IMR-90 (cell line): ENCODE measurements at regions not wholly inside any gene's neighbourhood (a gene's known extent, or its start where the extent isn't known, plus 50 kb on each side); places are given as distances from the start of the nearest gene placed in this dataset.

Experiments
- ATAC-seq: fragments of 200-7000 bp; cut with Tn5 transposase; 2 replicates; pipeline ENCODE4 v1.9.1; 2020; ENCODE audit warnings: low read depth, mild to moderate bottlenecking, moderate library complexity
- BruUV-seq: library from RNA; stranded (reverse); fragments of 400-500 nt; replicated peaks from 2 replicates; lab custom pipeline; 2021; lab: Mats Ljungman, UMichigan
- CTCF ChIA-PET: fragments of 300-600 bp; formaldehyde crosslinking; extraction: SDS; loops from one replicate; lab custom pipeline; 2021; ENCODE audit warnings: antibody characterized with exemption; lab: Yijun Ruan, JAX
- POLR2A ChIA-PET: fragments of 300-600 bp; sonication (Branson Sonifier 250); formaldehyde crosslinking; loops from one replicate; lab custom pipeline; 2022; ENCODE audit warnings: antibody characterized with exemption; ENCODE audit not compliant: unreplicated experiment; lab: Charles Lee
- DNase-seq: peaks from one replicate; pipeline ENCODE4 v3.0.0; 2013
- H2AFZ ChIP-seq: replicated peaks from 2 replicates; pipeline ENCODE3; 2013; ENCODE audit warnings: low read length, mild to moderate bottlenecking; ENCODE audit not compliant: poor library complexity
- H2AK5ac ChIP-seq: 2 replicates; pipeline ENCODE4 v1.6.1; 2013; ENCODE audit warnings: low read depth, low read length, inconsistent platforms
- H2AK9ac ChIP-seq: replicated peaks from 2 replicates; pipeline ENCODE3; 2013; ENCODE audit warnings: mild to moderate bottlenecking, low read depth, low read length, moderate library complexity; ENCODE audit not compliant: poor library complexity
- H2BK120ac ChIP-seq: 2 replicates; pipeline ENCODE4 v1.6.1; 2013; ENCODE audit warnings: low read depth, low read length, inconsistent platforms
- H2BK15ac ChIP-seq: 3 replicates; pipeline ENCODE4 v1.6.1; 2013; ENCODE audit warnings: low read depth, low read length, inconsistent platforms
- H2BK20ac ChIP-seq: 2 replicates; pipeline ENCODE4 v1.6.1; 2013; ENCODE audit warnings: low read depth, mild to moderate bottlenecking, inconsistent platforms, low read length, moderate library complexity
- H2BK5ac ChIP-seq: 2 replicates; pipeline ENCODE4 v1.6.1; 2013; ENCODE audit warnings: mild to moderate bottlenecking, low read depth, low read length, inconsistent platforms; ENCODE audit not compliant: poor library complexity, severe bottlenecking
- H3K14ac ChIP-seq: replicated peaks from 2 replicates; pipeline ENCODE4 v1.6.1; 2013; ENCODE audit warnings: low read depth, low read length, inconsistent platforms
- H3K18ac ChIP-seq: 2 replicates; pipeline ENCODE4 v1.6.1; 2013; ENCODE audit warnings: low read depth, low read length, control low read depth
- H3K23ac ChIP-seq: 2 replicates; pipeline ENCODE4 v1.6.1; 2013; ENCODE audit warnings: low read depth, low read length, inconsistent platforms
- H3K27ac ChIP-seq: 2 replicates; pipeline ENCODE4 v1.5.1; 2013; ENCODE audit warnings: mild to moderate bottlenecking, control low read depth, low read length; ENCODE audit not compliant: insufficient read depth
- H3K27me3 ChIP-seq: 2 replicates; pipeline ENCODE4 v1.6.1; 2013; ENCODE audit warnings: low read length; ENCODE audit not compliant: control insufficient read depth, insufficient read depth
- H3K36me3 ChIP-seq: 2 replicates; pipeline ENCODE4 v1.6.1; 2013; ENCODE audit warnings: low read length, mixed read lengths; ENCODE audit not compliant: control insufficient read depth, insufficient read depth
- H3K4ac ChIP-seq: 2 replicates; pipeline ENCODE4 v1.6.1; 2013; ENCODE audit warnings: low read depth, low read length, inconsistent platforms
- H3K4me1 ChIP-seq: 2 replicates; pipeline ENCODE4 v1.6.1; 2013; ENCODE audit warnings: low read length, mixed read lengths; ENCODE audit not compliant: control insufficient read depth, insufficient read depth
- H3K4me2 ChIP-seq: 2 replicates; pipeline ENCODE4 v1.6.1; 2013; ENCODE audit warnings: low read depth, mild to moderate bottlenecking, control low read depth, low read length, moderate library complexity
- H3K4me3 ChIP-seq: 2 replicates; pipeline ENCODE4 v1.5.1; 2013; ENCODE audit warnings: low read depth, mild to moderate bottlenecking, control low read depth, low read length, moderate library complexity; ENCODE audit not compliant: insufficient read depth
- H3K56ac ChIP-seq: 2 replicates; pipeline ENCODE4 v1.6.1; 2013; ENCODE audit warnings: low read length, inconsistent platforms; ENCODE audit not compliant: insufficient read depth; ENCODE audit errors: extremely low read depth
- H3K79me1 ChIP-seq, 2 experiments: 2 replicates each; pipeline ENCODE4 v1.6.1; 2013; ENCODE audit warnings: low read length in 2 of 2, inconsistent platforms in 1 of 2, low read depth in 1 of 2
- H3K9ac ChIP-seq: 2 replicates; pipeline ENCODE4 v1.6.1; 2013; ENCODE audit warnings: low read depth, low read length, control low read depth
- H3K9me1 ChIP-seq: 2 replicates; pipeline ENCODE4 v1.6.1; 2013; ENCODE audit warnings: low read length, inconsistent platforms; ENCODE audit not compliant: insufficient read depth
- H3K9me3 ChIP-seq: 2 replicates; pipeline ENCODE4 v1.6.1; 2013; ENCODE audit warnings: low read length; ENCODE audit not compliant: control insufficient read depth, insufficient read depth
- H4K20me1 ChIP-seq: 2 replicates; pipeline ENCODE4 v1.6.1; 2013; ENCODE audit warnings: low read length, inconsistent platforms; ENCODE audit not compliant: insufficient read depth
- H4K5ac ChIP-seq: 2 replicates; pipeline ENCODE4 v1.6.1; 2013; ENCODE audit warnings: mild to moderate bottlenecking, low read depth, low read length, control low read depth
- H4K8ac ChIP-seq, 2 experiments: 2 replicates each; pipeline ENCODE4 v1.6.1; 2013; ENCODE audit warnings: low read depth in 2 of 2, low read length in 2 of 2, control low read depth in 1 of 2, inconsistent platforms in 1 of 2
- H4K91ac ChIP-seq: 2 replicates; pipeline ENCODE4 v1.6.1; 2013; ENCODE audit warnings: low read depth, low read length, inconsistent platforms; ENCODE audit not compliant: insufficient read depth
- BHLHE40 ChIP-seq: fragments of 150-350 bp; IDR thresholded peaks from 2 replicates; pipeline ENCODE4 v1.6.1; 2016; ENCODE audit warnings: mild to moderate bottlenecking, low read depth, low read length
- CEBPB ChIP-seq: IDR thresholded peaks from 2 replicates; pipeline ENCODE4 v1.6.1; 2012; ENCODE audit warnings: low read depth, low read length, improper control_type of control experiment
- CHD1 ChIP-seq: IDR thresholded peaks from 2 replicates; pipeline ENCODE4 v1.6.1; 2012; ENCODE audit warnings: low read depth, low read length, improper control_type of control experiment
- ELK1 ChIP-seq: fragments of 150-350 bp; IDR thresholded peaks from 2 replicates; pipeline ENCODE4 v1.6.1; 2016; ENCODE audit warnings: low read depth, mild to moderate bottlenecking, low read length, moderate library complexity, borderline replicate concordance
- FOS ChIP-seq: fragments of 150-350 bp; IDR thresholded peaks from 2 replicates; pipeline ENCODE4 v1.6.1; 2016; ENCODE audit warnings: low read depth, low read length
- MAFK ChIP-seq: IDR thresholded peaks from 2 replicates; pipeline ENCODE4 v1.6.1; 2012; ENCODE audit warnings: low read depth, low read length, improper control_type of control experiment
- MAZ ChIP-seq: IDR thresholded peaks from 2 replicates; pipeline ENCODE4 v1.6.1; 2012; ENCODE audit warnings: low read depth, mild to moderate bottlenecking, low read length, improper control_type of control experiment, moderate library complexity, borderline replicate concordance
- MXI1 ChIP-seq: IDR thresholded peaks from 2 replicates; pipeline ENCODE4 v1.6.1; 2012; ENCODE audit warnings: low read depth, mild to moderate bottlenecking, low read length, moderate library complexity, borderline replicate concordance
- NFE2L2 ChIP-seq: fragments of 150-350 bp; IDR thresholded peaks from 2 replicates; pipeline ENCODE4 v1.6.1; 2016; ENCODE audit warnings: low read depth, mild to moderate bottlenecking, low read length
- POLR2A ChIP-seq: IDR thresholded peaks from 2 replicates; pipeline ENCODE4 v1.6.1; 2012; ENCODE audit warnings: mild to moderate bottlenecking, low read depth, low read length
- RAD21 ChIP-seq: IDR thresholded peaks from 2 replicates; pipeline ENCODE4 v1.6.1; 2012; ENCODE audit warnings: low read length, improper control_type of control experiment
- RCOR1 ChIP-seq: IDR thresholded peaks from 2 replicates; pipeline ENCODE4 v1.6.1; 2012; ENCODE audit warnings: mild to moderate bottlenecking, low read length, improper control_type of control experiment; ENCODE audit not compliant: insufficient replicate concordance
- RFX5 ChIP-seq: IDR thresholded peaks from 2 replicates; pipeline ENCODE4 v1.8.0; 2012; ENCODE audit warnings: low read depth, mild to moderate bottlenecking, low read length, moderate library complexity
- SMC3 ChIP-seq: fragments of 150-350 bp; IDR thresholded peaks from 2 replicates; pipeline ENCODE4 v1.6.1; 2016; ENCODE audit warnings: low read depth, mild to moderate bottlenecking, antibody characterized with exemption, low read length, moderate library complexity
- USF2 ChIP-seq: fragments of 150-350 bp; IDR thresholded peaks from 2 replicates; pipeline ENCODE4 v1.6.1; 2017; ENCODE audit warnings: mild to moderate bottlenecking, antibody characterized with exemption, low read length, low read depth
- WGBS, 2 experiments: methylation state at CpG; one replicate each; pipeline versions ENCODE4 v1.1.5 to v1.1.7; 2013; ENCODE audit warnings: missing lambda C conversion rate in 2 of 2; ENCODE audit not compliant: insufficient read length in 1 of 2; ENCODE audit errors: extremely low coverage in 2 of 2; 5-methylcytosine and 5-hydroxymethylcytosine counted together
- dilution Hi-C: fragments of 300-500 bp; cut with HindIII; formaldehyde crosslinking; loops from one replicate; pipeline ENCODE4 v1.14.3; 2018; ENCODE audit warnings: low sequenced_read_pairs; ENCODE audit not compliant: unreplicated experiment
- in situ Hi-C: fragments of 300-500 bp; cut with MboI; formaldehyde crosslinking; loops from 3 replicates; pipeline ENCODE4 v1.14.3; 2019; ENCODE audit warnings: low sequenced_read_pairs, inconsistent platforms, mixed read lengths
- intact Hi-C: fragments of 100-400 bp; cut with micrococcal nuclease; formaldehyde crosslinking; loops from 2 replicates; pipeline ENCODE4 v1.10.0; 2022
- TF ChIP-seq, protein P1 (sequence below): conservative IDR thresholded peaks from 2 replicates; pipeline ENCODE4 v1.5.1; 2012; ENCODE audit warnings: mild to moderate bottlenecking, low read depth, low read length, improper control_type of control experiment

DNA sequence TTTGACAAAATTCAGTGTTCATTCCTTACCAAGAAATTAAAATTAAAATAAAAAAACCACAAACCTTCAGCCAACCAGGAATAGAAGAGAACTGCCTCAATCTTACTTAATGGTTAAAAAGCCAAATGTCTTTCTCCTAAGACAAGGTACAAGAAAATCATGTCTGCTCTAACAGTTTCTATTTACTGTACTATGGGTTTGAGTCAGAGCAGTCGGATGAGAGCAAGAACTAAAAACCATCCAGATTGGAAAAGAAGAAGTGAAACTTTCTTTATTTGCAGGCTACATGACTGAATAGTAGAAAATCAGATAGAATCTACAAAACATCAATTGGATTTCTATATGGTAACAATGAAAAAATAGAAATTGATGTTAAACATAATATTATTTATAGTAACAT lies 555.5 kb upstream of the TNP1 start:
- Histone ChIP-seq H2AFZ (no peak overlapping the region), H4K8ac (no peak overlapping the region), H3K27me3 (no peaks in the 10 kb centered on the region), H4K20me1 (no peaks in the 10 kb centered on the region), H3K14ac (no peak overlapping the region), H2BK15ac (no peak overlapping the region), H3K56ac (no peak overlapping the region), H3K9ac (no peak overlapping the region), H3K4me2 (no peak overlapping the region), H3K36me3 (no peaks in the 10 kb centered on the region), H2BK5ac (no peak overlapping the region), H3K9me3 (no peaks in the 10 kb centered on the region), H2AK9ac (no peak overlapping the region), H3K27ac (no peak overlapping the region), H2AK5ac (no peak overlapping the region), H4K5ac (no peak overlapping the region), H3K4me1 (peaks cover 16% of the 10 kb centered on the region), H3K23ac (no peak overlapping the region), H4K91ac (no peak overlapping the region), H3K4ac (no peak overlapping the region), H2BK120ac (no peak overlapping the region), H3K4me3 (no peak overlapping the region), H3K9me1 (no peaks in the 10 kb centered on the region), H2BK20ac (no peak overlapping the region), H3K79me1 (no peaks in the 10 kb centered on the region), H3K18ac (no peak overlapping the region; the same call in 1 of the 2 replicates)
- dilution Hi-C loops, result no loop called here
- BruUV-seq, result no TSS peak
- WGBS, 2 experiments, result no CpG with 5 or more reads among the region's 1 CpG
- ATAC-seq (no peak), DNase-seq (no peak)
- ChIA-PET POLR2A (no interaction called here), CTCF (no interaction called here)
- TF ChIP-seq MXI1 (no peak), ELK1 (no peak), CEBPB (no peak), RAD21 (no peak), RCOR1 (no peak), CHD1 (no peak), FOS (no peak), USF2 (no peak), MAFK (no peak), NFE2L2 (no peak), SMC3 (no peak), MAZ (no peak), BHLHE40 (no peak), RFX5 (no peak), POLR2A (no peak)
- TF ChIP-seq, protein P1, sequence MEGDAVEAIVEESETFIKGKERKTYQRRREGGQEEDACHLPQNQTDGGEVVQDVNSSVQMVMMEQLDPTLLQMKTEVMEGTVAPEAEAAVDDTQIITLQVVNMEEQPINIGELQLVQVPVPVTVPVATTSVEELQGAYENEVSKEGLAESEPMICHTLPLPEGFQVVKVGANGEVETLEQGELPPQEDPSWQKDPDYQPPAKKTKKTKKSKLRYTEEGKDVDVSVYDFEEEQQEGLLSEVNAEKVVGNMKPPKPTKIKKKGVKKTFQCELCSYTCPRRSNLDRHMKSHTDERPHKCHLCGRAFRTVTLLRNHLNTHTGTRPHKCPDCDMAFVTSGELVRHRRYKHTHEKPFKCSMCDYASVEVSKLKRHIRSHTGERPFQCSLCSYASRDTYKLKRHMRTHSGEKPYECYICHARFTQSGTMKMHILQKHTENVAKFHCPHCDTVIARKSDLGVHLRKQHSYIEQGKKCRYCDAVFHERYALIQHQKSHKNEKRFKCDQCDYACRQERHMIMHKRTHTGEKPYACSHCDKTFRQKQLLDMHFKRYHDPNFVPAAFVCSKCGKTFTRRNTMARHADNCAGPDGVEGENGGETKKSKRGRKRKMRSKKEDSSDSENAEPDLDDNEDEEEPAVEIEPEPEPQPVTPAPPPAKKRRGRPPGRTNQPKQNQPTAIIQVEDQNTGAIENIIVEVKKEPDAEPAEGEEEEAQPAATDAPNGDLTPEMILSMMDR, result no peak
- in situ Hi-C loops, result no loop called here
- intact Hi-C loops, result no loop called here
